Astrocyte of the cerebellum (primary cell): ENCODE measurements at regions not wholly inside any gene's neighbourhood (a gene's known extent, or its start where the extent isn't known, plus 50 kb on each side); places are given as distances from the start of the nearest gene placed in this dataset.

ENCODE experiments used
- DNase-seq: peaks from one replicate; pipeline ENCODE4 v3.0.0-alpha.2; 2011; ENCODE audit warnings: low read depth
- H3K4me3 ChIP-seq: 2 replicates; pipeline ENCODE4 v1.5.1; 2011; ENCODE audit warnings: mild to moderate bottlenecking, low read depth, low read length, moderate library complexity
- in situ Hi-C: cut with HindIII; loops from 2 replicates; pipeline ENCODE4 v1.10.0; 2017; ENCODE audit warnings: low sequenced_read_pairs
- TF ChIP-seq, protein P1 (sequence below): IDR thresholded peaks from 2 replicates; pipeline ENCODE4 v1.5.1; 2012; ENCODE audit warnings: low read length, low read depth, moderate library complexity, mild to moderate bottlenecking; ENCODE audit errors: missing control alignments

DNA sequence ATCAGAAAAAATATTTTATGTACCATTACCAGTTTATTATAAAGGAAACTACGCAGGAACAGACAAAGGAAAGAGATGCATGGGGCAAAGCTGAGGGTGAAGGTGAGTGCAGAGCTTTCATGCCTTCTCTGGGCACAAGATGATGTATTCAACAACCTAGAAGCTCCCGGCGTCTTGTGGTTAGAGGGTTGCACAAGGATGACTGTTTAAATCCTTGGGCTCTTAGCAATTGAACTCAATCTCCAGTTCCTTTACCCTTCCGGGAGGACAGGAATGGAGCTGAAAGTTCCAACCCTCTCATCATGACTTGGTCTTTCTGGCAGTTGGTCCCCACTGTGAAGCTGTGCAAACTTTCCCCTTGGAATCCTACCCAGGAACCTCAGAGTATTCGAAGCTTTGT is 542.0 kb downstream of the EPHA3 start:
- DNase-seq: no peak
- no peak overlapping the region for H3K4me3 ChIP-seq
- in situ Hi-C loops: no loop called here
- TF ChIP-seq, protein P1, sequence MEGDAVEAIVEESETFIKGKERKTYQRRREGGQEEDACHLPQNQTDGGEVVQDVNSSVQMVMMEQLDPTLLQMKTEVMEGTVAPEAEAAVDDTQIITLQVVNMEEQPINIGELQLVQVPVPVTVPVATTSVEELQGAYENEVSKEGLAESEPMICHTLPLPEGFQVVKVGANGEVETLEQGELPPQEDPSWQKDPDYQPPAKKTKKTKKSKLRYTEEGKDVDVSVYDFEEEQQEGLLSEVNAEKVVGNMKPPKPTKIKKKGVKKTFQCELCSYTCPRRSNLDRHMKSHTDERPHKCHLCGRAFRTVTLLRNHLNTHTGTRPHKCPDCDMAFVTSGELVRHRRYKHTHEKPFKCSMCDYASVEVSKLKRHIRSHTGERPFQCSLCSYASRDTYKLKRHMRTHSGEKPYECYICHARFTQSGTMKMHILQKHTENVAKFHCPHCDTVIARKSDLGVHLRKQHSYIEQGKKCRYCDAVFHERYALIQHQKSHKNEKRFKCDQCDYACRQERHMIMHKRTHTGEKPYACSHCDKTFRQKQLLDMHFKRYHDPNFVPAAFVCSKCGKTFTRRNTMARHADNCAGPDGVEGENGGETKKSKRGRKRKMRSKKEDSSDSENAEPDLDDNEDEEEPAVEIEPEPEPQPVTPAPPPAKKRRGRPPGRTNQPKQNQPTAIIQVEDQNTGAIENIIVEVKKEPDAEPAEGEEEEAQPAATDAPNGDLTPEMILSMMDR: no peak

DNA sequence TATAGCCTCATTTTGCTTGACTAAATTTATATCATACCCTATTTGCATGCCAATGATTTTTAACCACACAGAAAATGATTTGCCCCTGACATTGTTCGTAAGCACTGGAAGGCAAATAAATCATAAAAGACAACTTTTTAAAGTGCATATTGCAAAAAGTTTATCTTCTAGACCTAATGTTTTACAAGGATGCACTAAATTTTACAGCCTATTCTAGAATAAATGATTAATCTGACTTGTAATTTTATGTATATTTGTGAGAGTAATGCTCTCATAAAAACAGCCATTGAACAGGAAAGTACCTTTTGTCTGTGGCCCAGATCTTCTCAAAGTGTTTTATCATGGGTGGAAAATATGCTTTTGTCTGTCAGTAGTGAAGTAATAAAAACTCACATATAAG is 546.6 kb downstream of the EPHA3 start:
- no peak for DNase-seq
- in situ Hi-C loops: no loop called here
- TF ChIP-seq, protein P1: no peak
- no peak overlapping the region for H3K4me3 ChIP-seq

DNA sequence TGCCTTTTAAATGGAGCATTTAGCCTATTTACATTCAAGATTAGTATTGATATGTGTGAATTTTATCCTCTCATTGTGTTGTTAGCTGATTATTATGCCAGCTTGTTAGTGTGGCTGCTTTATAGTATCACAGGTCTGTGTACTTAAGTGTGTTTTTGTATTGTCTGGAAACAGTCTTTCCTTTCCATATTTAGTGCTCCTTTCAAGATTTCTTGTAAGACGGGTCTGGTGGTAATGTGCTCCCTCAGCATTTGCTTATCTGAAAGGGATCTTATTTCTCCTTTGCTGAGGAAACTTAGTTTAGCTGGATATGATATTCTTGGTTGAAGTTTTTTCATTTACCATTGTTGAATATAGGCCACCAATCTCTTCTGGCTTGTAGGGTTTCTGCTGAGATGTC is 549.0 kb downstream of the EPHA3 start:
- TF ChIP-seq, protein P1: no peak
- no peak for DNase-seq
- no peak overlapping the region for H3K4me3 ChIP-seq
- in situ Hi-C loops: no loop called here

DNA sequence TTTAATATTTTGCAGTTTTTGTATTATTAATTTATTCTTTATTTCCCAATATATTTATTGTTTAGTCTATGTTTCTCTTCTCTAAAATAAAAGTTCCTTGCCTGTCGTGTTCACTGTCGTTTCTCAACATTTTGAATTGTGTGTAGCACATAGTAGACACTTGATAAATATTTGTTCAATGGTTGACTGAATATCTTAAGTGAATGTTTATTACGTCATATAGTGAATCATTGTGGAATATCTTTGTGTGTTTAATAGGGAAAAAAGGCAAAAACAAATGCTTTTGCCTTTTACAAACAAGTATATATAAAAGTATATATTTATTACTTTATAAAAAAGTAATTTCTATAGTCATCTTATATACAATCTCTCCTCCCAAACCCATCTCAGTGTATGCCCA is 572.3 kb downstream of the EPHA3 start:
- in situ Hi-C loops: no loop called here
- DNase-seq: no peak
- H3K4me3 ChIP-seq: no peak overlapping the region
- TF ChIP-seq, protein P1: no peak

DNA sequence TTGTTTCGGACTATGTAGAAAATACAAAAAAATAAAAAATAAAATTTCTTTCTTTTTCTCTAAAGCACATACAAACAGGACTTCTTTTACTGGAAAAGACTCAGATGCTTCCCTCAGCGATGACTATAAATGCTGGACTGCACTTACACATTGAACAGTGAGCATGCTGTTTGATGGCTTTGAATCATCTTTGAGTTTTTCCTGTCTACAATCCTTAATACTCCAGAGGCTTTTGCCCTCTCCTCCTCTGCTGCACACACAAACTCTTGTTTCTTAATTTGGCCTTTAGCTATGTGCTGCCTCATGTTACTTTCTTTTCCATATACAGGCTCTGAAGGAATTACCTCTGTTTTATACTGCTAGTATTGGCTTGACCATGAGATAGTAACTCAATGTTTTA is 575.1 kb downstream of the EPHA3 start:
- no peak overlapping the region for H3K4me3 ChIP-seq
- TF ChIP-seq, protein P1: no peak
- in situ Hi-C loops: no loop called here
- DNase-seq: no peak

DNA sequence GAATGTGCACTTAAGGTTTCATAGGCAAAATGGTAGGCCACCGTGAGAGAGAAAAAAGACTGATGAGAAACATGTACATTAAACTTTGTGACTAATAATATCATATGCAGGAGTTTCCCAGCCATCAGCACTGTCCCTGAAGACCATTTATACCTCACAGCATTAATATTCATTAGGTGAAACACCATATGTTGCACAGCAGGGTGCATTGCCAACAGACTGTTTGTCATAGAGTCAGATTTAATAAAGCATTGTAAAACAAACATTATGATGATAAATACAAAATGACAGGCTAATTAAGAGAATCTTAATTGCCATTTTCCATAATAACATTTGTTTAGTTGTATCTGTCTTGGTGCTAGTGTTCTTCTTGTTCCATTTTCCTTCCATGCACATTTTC is 578.3 kb downstream of the EPHA3 start:
- TF ChIP-seq, protein P1: no peak
- DNase-seq: no peak
- H3K4me3 ChIP-seq: no peak overlapping the region
- in situ Hi-C loops: no loop called here

DNA sequence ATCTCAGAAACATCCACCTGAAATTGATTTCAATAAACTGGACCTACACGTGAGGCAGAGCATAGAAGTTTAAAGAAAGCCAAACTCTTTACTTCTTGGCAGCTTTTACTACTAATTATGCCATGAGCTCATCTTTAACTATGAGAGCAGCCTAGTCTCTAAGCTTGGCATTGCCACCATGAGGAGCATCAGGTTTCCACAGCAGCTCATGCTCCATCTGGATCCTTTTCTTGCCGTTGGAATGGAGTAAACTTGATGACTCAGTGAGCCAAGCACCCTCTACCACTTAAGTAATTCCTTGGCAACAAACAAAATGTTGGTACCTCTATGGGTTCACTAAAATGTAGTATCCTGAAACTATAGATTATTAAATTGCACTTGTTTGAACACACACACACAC is 583.2 kb downstream of the EPHA3 start:
- in situ Hi-C loops: no loop called here
- no peak for DNase-seq
- no peak overlapping the region for H3K4me3 ChIP-seq
- TF ChIP-seq, protein P1: no peak
